ENCODE measurements at regions not wholly inside any gene's neighbourhood (a gene's known extent, or its start where the extent isn't known, plus 50 kb on each side); places are given as distances from the start of the nearest gene placed in this dataset.

- no peak for TF ChIP-seq CTCF (IDR thresholded peaks at IDR 0.05)
- TF ChIP-seq POLR2A (IDR thresholded peaks at IDR 0.05) = no peak
Measured at GRCh38 chr2:2580341-2580740, 249.3 kb upstream of the MYT1L start.
